ENCODE measurements at regions not wholly inside any gene's neighbourhood (a gene's known extent, or its start where the extent isn't known, plus 50 kb on each side); places are given as distances from the start of the nearest gene placed in this dataset.

DNA sequence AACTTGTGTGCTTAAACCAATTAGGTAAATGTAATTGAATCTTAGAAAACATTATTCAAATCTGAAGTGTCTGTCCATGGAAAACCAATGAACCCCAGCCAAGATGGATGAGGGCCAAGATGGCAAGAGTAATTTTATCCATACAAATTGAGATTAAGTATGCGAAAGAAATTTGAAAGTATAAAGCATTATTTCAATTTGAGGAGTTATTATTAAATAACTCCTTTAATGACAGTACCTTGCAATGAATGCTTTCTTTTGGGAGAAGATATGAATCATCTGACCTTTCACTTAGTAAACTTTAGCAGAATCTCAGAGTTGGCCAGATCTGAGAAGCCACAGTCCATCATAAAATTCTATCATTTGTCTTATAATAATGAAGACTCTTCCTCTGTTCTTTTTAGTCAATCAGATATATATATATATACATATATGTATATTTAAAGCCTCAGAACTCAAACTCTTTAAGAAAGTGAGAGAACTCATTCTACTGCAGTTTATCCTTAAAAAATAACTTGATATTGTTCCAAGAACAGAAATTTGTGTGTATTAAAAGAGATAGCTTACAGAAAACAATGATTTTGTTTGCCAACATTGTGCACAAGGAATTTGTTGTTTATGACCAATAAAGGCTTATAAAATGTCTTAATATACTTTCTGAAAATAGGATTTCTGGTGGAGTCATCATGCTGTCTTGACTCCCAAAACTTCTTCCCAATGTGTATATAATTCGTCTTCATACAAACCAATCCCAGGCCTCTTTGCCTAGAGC, 434.8 kb upstream of the THBS1 start:
- FAIRE-seq = no peak
- no peak for DNase-seq (ENCODE audit: extremely low spot score, insufficient read length, low read depth)

DNA sequence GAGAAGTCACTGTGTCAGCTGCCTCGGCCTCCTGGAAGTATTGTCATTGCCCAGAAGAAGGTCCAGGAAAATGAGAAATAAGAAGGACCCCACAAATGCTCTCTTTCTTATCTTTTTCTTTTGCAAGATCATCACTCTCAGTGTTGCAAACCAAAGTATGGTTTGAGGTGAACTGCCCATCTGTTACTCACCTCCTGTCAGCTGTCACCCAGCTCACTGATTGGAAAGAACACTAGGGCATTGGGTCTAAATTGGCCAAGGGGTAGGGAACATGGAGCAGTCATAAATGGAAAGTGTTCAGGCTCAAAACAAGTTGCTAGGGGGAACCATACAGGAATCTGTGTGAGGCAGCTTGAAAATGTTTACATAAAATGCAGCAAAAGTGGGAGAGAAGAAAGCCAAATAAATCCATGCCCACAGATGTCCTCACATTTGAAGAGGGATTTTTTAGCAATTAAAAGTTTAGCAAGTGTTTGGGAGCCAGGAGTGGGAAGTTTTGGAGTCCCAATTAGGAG, 431.2 kb upstream of the THBS1 start:
- FAIRE-seq (no peak), DNase-seq (ENCODE audit: extremely low spot score, insufficient read length, low read depth) (no peak)

DNA sequence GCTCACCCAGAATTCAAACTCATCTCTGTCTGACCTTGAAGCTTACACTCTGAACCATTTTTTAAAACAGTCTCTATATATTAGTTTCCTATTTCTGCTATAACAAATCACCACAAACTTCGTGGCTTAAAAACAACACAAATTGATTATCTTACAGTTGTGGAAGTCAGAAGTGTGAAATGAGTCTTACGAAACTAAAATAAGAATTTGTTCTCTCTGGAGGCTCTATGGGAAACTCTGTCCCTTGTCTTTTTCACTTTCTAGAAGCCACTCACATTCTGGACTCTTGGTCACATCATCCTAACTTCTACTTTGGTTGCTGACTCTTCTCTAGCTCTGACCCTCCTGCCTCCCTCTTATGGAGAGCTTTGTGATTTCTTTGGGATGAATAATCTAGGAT, 429.3 kb upstream of the THBS1 start:
- no peak for FAIRE-seq
- no peak for DNase-seq (ENCODE audit: extremely low spot score, insufficient read length, low read depth)

DNA sequence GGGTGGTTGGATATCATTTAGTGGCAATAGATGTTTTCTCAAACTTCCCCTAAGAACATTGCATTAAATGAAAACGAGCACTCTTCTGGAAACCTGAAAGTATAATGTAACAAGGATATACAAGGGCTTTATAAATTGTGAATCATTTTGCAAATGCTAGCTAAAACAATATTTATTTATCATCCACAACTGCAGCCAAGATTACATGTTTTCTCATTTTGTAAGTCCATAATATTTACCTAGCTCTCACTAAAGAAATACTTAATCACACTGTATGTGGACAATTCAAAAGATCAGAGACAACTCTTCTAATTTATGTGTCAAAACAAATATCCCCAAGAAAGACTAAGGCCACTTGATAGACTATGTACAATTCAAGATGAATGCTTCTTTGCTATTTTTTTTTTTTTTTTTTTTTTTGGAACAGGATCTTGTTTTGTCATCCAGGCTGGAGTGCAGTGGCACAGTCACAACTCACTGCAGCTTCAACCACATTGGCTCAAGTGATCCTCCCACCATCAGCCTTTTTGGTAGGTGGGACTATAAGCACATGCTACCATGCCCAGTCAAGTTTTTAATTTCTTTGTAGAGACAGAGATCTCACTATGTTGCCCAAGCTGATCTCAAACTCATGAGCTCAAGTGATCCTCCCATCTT, 427.7 kb upstream of the THBS1 start:
- DNase-seq (ENCODE audit: extremely low spot score, insufficient read length, low read depth) (no peak), FAIRE-seq (no peak)

DNA sequence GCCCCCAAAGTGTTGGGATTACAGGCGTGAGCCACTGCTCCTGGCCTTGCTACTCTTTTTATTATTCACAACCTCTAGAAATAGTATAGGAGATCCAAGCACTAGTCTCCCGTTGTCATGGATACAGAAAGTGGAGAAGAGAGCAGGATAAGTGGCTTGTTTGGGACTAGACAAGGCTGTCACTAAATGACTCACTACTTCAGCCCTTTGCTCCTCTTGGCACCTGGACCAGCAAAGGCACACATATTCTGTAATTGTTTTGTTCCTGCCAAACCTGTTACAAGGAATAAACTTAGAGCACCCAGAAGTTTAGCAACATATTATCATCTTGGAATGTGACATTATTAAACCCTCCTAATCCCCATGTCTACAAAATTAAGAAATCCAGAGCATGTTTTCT, 427.2 kb upstream of the THBS1 start:
- FAIRE-seq (no peak), DNase-seq (ENCODE audit: extremely low spot score, insufficient read length, low read depth) (no peak)

DNA sequence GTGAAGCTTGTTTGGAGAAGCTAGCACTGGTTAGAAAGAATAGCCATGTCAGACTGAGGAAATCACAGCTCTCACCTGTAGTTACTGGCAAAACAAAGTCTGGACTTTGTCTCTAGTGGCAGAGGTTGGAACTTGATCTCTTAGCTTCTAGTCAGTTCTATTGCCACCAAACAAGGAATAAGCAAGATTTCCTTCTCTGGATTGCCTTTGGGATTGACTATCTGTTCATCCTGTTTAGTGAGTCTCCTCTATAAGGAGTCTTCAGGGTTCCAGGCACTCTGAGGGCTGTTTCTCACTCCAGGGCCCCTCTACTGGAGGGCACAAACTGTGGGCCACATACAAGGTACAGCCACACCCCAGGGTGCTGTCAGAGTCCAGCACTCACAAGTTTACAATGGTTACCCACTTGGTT, 426.6 kb upstream of the THBS1 start:
- DNase-seq (ENCODE audit: extremely low spot score, insufficient read length, low read depth) (no peak), FAIRE-seq (no peak)

DNA sequence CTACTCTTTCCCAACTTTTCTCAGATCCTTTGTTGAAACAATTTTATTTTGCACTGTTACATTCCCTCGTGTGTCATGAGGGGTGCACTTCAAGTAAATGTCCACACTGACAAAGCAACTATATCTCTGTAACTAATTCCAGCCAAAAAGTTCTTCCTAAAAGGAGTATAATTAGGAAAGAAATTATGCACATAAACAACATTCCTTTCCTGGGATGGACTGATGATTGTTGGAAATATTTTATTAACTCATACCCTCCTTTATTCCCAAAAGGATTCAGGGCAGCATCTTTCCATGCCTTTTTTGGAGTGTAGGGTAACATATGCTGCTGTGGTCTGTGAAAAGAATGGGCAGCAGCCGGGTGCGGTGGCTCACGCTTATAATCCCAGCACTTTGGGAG, 426.1 kb upstream of the THBS1 start:
- FAIRE-seq (no peak), DNase-seq (ENCODE audit: extremely low spot score, insufficient read length, low read depth) (no peak)

DNA sequence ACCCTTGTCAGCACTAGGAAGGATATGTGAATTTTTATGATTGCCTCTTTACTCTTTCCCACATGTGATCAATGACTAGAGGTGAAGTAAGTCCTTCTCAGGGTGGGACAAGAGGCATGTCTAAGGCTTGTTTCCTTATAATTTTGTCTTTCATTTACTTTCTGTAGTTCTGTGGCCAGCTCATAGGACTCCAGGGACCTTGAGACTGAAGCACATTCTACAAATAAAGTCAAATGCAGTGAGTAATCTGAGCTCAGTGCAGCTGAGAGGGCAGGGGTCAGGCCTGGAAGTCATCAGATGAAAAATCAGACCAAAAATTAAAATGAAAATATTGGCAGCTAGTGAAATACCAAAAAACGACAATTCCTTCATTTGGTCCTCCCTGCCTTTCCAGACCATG, 424.7 kb upstream of the THBS1 start:
- no peak for FAIRE-seq

DNA sequence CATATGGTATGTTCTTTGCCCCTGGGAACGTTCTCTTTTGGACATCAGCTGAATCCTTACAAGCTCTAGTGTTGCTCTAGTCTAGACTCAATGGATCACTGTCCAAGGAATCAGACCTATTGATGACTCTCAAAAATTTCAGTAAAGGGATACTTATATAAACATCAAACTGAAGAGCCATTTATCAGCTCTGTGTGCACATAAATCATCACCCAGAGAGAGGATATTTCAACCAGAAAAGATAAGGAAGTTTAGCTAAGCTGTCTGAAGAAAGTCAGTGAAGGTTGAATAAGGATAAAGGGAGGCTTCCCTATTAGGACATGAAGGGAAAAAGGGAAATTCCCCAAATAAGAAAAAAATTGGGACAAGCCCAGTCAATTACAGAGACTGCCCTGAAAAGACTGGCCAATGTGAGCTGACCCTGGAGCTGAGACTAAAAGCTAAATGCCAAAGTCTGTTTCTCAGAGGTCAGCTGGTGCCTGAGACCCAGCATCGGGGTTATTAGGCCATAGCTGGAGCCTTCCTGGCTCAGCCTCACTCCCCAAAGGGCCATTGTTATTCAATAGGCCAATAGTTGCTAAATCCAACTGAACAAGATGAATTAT, 424.1 kb upstream of the THBS1 start:
- FAIRE-seq (no peak), DNase-seq (ENCODE audit: extremely low spot score, insufficient read length, low read depth) (no peak)

More for the DNA sequence above, 424.7 kb upstream of the THBS1 start:
- DNase-seq (ENCODE audit: extremely low spot score, insufficient read length, low read depth) = no peak

DNA sequence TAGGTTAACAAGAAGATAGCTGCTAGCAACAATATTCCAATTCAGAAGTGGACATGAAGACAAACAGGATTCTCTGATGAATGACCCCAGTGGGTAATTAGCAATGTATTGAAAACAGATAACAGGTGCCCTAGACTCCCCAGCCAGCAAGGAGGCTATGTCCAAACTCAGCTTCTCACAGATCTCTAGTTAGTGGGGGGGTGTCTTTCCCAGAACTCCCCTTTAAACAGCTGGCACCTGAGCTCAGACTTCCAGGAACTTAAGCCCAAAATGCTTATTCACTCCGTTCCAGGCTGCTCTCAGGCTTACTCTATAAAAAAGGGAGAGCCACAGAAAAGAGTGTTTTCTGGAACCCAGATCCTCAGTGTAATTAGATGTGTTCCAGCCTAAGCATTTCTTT, 423.0 kb upstream of the THBS1 start:
- no peak for DNase-seq (ENCODE audit: extremely low spot score, insufficient read length, low read depth)
- no peak for FAIRE-seq

DNA sequence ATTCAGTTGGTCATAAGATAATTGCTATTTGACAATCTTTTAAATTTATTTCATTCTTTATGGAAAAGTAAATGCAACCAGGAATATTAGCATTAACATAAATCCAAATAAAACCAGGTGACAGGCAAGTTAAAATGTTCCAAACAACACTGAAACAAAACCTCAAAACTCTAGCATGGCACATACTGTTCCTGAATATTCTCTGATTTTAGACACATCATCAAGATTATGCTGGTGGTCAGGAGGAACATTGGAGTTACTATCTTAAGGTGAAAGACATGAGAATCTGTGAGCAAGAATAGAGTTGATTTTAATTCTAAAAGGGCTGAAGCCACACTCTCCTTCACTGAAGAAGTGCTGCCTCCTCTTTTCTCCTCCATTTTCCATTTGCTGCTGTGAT, 421.0 kb upstream of the THBS1 start:
- no peak for DNase-seq (ENCODE audit: extremely low spot score, insufficient read length, low read depth)
- FAIRE-seq = no peak

DNA sequence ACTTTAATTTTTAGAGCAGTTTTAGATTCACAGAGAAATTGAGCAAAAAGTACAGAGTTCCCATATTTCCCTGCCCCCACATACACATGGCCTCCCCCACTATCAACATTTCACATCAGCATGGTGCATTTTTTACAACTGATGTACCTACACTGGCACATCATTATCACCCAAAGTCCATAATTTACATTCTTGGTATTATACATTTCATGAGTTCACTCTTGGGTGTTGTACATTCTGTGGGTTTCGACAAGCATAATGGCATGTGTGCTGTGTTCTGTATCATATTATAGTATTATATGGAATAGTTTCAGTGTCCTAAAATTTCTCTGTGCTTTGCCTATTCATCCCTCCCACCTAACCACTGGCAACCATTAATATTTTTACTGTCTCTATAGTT, 419.8 kb upstream of the THBS1 start:
- no peak for FAIRE-seq
- DNase-seq (ENCODE audit: extremely low spot score, insufficient read length, low read depth) = no peak

DNA sequence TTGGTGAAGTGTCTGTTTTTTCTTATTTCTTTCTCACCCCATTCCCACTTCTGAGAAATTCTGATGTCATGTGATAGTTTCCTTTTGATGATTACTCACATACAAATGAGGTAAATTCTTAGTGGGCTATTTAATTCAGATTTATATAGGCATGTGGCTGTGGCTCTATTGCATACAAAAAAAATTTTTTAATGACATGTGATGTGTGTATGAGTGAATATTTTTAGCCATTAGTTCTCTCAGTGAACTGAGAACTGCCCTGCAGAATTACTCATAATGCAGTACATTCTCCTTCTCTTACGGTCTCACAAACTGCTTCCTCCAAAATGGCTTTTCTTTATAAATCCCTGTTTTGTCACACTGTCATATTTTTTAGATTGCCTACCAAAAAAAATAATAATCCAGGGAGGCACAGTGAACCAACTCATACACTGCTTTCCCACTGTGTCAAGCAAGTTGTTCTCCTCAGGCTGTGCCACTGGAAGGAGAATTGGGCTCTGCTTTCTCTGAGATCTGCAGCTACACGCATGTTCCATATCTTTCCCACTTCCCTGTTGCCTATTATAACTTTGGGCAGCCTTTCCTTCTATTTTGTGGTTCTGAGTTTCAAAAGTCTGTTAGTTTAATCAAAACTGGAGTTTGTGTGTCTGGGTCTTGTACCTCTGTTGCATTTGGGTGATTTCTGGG, 415.7 kb upstream of the THBS1 start:
- no peak for DNase-seq (ENCODE audit: extremely low spot score, insufficient read length, low read depth)
- no peak for FAIRE-seq

DNA sequence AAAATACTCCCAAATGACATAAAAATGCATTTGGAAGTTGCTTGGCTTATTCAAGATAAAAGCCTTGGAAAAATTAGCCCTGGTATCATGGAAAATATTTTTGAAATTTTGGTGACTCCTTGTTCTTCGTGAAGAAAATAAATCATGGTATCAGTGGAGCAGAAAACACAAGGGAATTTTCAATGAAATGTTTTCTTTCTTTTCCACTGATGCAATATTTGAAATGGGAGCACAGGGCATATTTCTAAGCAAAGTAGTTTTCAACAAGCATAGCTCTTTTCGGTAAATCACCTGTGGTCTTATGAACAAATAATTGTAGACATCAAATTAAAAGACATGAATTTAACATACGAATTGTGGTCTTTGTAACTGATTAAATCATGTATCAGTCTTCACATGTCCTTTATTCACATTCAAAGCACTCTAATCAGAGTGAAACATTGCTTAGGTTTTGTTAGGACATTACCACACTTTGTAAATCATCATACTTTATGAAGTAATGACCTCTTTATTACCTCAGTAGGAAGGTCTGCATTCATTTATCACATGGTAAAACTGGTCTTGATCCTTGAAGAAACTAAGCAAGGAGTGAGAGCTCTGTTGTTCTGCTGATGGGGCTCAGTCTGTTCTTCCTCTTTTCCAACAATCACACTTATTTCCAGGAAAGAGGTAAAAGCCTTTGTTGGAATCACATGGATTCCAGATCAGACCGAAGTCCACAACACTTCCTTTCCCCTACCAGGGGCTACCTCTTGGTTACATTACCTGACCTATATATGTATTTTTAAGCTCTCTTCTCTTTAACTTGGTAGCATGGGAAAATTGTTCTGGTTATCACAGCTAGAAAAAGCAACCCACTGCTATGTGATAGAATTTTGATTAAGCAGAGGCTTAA, 413.5 kb upstream of the THBS1 start:
- FAIRE-seq = no peak
- DNase-seq (ENCODE audit: extremely low spot score, insufficient read length, low read depth) = no peak

DNA sequence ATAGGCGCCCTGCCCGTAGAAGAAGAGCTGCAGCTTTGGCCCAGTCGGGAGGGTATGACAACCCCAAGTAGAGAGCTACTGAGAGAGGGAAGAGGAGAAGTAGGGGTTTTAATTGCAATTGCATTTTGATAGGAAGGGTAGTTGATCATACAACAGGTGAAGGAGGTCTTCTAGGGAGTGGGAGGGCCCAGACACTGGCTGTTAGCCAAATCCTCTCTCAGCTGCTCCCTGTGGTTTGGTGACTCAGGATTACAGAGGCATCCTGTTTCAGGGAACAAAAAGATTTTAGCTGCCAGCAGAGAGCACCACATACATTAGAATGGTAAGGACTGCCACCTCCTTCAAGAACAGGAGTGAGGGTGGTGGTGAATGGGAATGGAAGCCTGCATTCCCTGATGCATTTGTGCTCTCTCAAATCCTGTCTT, 408.9 kb upstream of the THBS1 start:
- DNase-seq (ENCODE audit: extremely low spot score, insufficient read length, low read depth) = no peak
- FAIRE-seq = no peak

DNA sequence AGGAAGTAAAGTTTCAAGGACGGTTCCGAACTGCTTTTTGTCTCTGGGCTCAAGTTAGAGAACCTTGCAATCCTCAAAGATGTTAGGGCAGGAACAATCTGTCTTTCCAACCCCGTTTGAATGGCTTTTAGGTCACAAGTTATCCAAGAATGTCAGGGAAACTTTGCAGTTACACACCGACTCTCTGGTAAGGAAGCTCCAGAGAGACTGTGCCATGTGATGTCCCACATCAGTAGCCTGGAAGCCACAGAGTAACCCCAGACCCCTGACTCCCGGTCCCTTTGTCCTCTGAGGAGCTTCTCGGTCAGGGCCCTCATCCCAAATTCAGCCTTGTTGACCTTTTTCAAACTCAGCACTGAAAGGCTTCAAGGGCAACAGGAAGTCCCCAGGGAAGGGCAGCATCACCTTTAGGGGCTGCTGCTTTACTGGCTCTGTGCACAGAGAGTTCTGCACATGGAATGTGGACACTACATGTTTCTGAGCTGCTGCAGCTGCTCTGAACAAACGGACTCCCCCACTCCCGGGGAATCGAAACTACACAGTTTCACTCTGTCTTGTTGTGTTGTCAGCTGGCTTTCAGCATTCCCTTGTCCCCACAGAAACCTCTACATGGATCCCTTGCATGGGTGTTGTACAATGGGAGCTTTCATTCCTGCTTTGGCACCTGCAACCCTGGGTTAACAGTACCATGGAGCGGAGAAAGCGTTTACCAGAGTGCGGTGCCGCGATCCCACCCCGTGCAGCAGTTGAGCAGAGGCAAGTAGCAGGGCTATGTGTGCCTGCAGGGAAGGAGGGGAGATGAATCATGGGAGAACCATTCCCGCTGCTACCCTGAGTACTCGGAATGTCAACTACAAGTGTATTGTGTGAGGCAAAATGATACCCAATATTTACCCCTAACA, 408.2 kb upstream of the THBS1 start:
- peak; percentile 50 for FAIRE-seq

DNA sequence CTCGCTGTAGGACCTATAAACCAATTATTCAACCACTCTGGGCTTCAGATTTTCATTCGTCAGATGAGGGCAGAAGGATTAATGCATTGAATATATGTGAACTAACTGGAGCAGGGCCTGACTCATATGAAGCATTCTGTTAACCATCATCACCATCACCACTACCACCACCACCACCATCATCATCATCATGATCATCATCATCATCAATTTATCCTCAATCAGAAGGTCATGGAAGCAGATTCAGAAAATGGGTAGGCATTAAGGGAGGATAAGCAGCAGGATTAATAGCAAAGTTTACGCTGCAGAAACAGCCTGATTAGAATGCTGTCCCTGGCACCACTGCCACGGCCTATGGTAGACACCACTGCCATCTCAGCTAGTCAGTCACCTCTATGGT, 407.5 kb upstream of the THBS1 start:
- FAIRE-seq (no peak), DNase-seq (ENCODE audit: extremely low spot score, insufficient read length, low read depth) (no peak)

More for the DNA sequence above, 408.2 kb upstream of the THBS1 start:
- DNase-seq (ENCODE audit: extremely low spot score, insufficient read length, low read depth) = no peak

DNA sequence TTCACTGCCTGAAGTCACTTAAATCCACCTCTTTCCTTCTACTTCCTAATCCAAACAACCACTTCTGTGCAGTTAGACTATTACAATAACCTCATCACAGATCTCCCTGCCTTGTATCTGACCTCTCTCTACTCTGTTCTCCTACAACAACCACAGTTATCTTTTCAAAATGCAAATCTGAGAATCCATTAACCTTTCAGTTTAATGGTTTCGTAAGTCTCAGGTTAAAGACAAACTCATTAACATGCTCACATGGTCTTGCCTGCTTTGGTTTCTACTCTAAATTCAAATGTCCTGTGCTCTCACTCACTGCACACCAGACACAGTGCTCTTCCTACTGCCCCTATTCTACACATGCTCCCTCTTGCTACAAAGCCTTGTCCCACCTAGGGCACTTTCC, 406.5 kb upstream of the THBS1 start:
- DNase-seq (ENCODE audit: extremely low spot score, insufficient read length, low read depth) (no peak), FAIRE-seq (peak; percentile 55)

DNA sequence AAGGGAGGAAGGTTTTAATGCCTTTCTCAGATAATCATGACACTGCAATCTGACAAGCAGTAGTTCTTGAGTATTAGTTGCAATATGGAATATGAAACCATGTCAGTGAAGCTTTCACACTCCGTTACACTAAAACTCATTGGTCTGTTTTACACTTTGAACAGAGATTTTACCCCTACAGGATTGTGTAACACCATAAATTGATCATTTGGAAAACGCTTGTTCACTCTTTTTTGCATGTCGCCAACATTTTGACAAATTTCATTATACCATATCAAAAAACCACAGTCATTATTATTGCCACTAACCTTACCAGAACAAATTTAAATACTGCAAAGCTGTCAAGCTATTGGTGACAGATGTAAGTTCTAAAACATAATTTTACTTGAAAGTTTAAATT, 404.8 kb upstream of the THBS1 start:
- FAIRE-seq (no peak), DNase-seq (ENCODE audit: extremely low spot score, insufficient read length, low read depth) (no peak)

Data from GM18507 (cell line).